HG03108 (cell line): ENCODE measurements at regions not wholly inside any gene's neighbourhood (a gene's known extent, or its start where the extent isn't known, plus 50 kb on each side); places are given as distances from the start of the nearest gene placed in this dataset.
"Not testable (repeated sequence)": the region's sequence is repeated elsewhere in the genome, so short reads cannot be mapped to it uniquely, and the experiment has no call there.

Experiments used
- ATAC-seq: cut with Tn5 transposase; IDR thresholded peaks from one replicate; pipeline ENCODE4 v1.9.1; 2021; ENCODE audit warnings: moderate library complexity; ENCODE audit not compliant: unreplicated experiment

GRCh38 chr17:33927732-33928133 is 327.4 kb upstream of the CCL2 start:
- ATAC-seq: no peak

GRCh38 chr17:33929181-33929724 is 325.8 kb upstream of the CCL2 start:
- ATAC-seq: no peak

GRCh38 chr17:33931148-33931814 is 323.8 kb upstream of the CCL2 start:
- ATAC-seq: not testable (repeated sequence)

GRCh38 chr17:33932996-33933395 is 322.1 kb upstream of the CCL2 start:
- no peak for ATAC-seq

GRCh38 chr17:33933576-33933975 is 321.5 kb upstream of the CCL2 start:
- no peak for ATAC-seq

- ATAC-seq: no peak
Measured at GRCh38 chr17:33934696-33935095, 320.4 kb upstream of the CCL2 start.

- ATAC-seq: no peak
Measured at GRCh38 chr17:33935822-33936221, 319.3 kb upstream of the CCL2 start.

GRCh38 chr17:33936764-33937163 is 318.3 kb upstream of the CCL2 start:
- ATAC-seq: no peak

GRCh38 chr17:33939959-33940358 is 315.1 kb upstream of the CCL2 start:
- no peak for ATAC-seq

- ATAC-seq: no peak
Measured at GRCh38 chr17:33940769-33941370, 314.2 kb upstream of the CCL2 start.

- ATAC-seq: no peak
Measured at GRCh38 chr17:33941744-33942143, 313.3 kb upstream of the CCL2 start.

GRCh38 chr17:33942414-33942813 is 312.7 kb upstream of the CCL2 start:
- ATAC-seq: no peak

GRCh38 chr17:33944412-33944811 is 310.7 kb upstream of the CCL2 start:
- no peak for ATAC-seq

GRCh38 chr17:33944826-33945225 is 310.3 kb upstream of the CCL2 start:
- no peak for ATAC-seq

- ATAC-seq: no peak
Measured at GRCh38 chr17:33945646-33946546, 309.2 kb upstream of the CCL2 start.

GRCh38 chr17:33947762-33948161 is 307.3 kb upstream of the CCL2 start:
- no peak for ATAC-seq

GRCh38 chr17:33948309-33948708 is 306.8 kb upstream of the CCL2 start:
- no peak for ATAC-seq

GRCh38 chr17:33949100-33949499 is 306.0 kb upstream of the CCL2 start:
- ATAC-seq: no peak

- ATAC-seq: no peak
Measured at GRCh38 chr17:33950061-33950460, 305.0 kb upstream of the CCL2 start.

- no peak for ATAC-seq
Measured at GRCh38 chr17:33952425-33952824, 302.7 kb upstream of the CCL2 start.

- no peak for ATAC-seq
Measured at GRCh38 chr17:33954597-33954996, 300.5 kb upstream of the CCL2 start.

- ATAC-seq: no peak
Measured at GRCh38 chr17:33955461-33955860, 299.6 kb upstream of the CCL2 start.
